ENCODE measurements at regions not wholly inside any gene's neighbourhood (a gene's known extent, or its start where the extent isn't known, plus 50 kb on each side); places are given as distances from the start of the nearest gene placed in this dataset.

DNA sequence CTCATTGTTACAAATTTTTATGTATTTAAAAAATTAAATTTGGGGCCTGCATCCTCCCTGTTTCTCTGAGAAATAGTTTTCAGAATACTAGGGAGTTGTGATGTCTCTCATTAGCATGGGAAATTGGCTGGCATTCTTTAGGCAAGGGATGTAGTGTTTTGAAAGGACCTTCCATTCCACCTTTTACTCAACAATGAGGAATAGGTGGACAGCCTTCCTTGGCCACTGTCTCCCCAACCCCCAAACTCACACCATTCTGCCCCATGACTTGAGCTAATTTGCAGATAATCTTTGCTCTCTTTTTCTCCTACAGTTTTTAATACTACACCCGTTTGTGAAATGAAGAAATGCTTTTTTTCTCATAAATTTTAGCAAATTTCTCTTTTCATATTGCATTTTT, 244.6 kb upstream of the SPRY2 start:
- Histone ChIP-seq H3K4me1 (ENCODE audit: control insufficient read depth, insufficient read depth, low read length) (peaks cover 2% of the 10 kb centered on the region), H3K36me3 (ENCODE audit: control insufficient read depth, insufficient read depth, low read length) (no peaks in the 10 kb centered on the region), H3K9me3 (ENCODE audit: control insufficient read depth, insufficient read depth, low read length) (no peaks in the 10 kb centered on the region), H3K27me3 (ENCODE audit: control insufficient read depth, insufficient read depth, low read length) (no peaks in the 10 kb centered on the region), H3K4me3 (ENCODE audit: low read depth, low read length) (no peak overlapping the region), H3K9ac (ENCODE audit: low read depth, low read length) (no peak overlapping the region)

DNA sequence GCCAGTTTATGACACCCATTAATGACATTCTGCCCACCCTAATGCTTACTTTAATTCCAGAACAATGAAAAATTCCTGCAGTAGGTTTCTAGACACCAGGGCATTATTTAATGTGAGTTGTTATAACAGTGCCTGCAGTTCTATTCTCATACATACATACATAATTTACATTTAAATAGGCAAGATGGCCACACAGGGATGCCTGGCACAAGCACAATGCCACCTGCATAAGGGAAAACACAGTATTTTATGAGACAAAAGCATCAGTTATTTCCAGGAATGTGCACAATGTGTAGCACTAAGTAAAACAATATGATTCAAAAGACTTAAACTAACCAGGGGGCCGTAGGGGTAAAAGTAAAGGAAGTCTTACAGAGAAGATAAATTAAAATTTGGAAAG, 243.9 kb upstream of the SPRY2 start:
- Histone ChIP-seq H3K36me3 (ENCODE audit: control insufficient read depth, insufficient read depth, low read length) (no peaks in the 10 kb centered on the region), H3K9me3 (ENCODE audit: control insufficient read depth, insufficient read depth, low read length) (no peaks in the 10 kb centered on the region), H3K4me1 (ENCODE audit: control insufficient read depth, insufficient read depth, low read length) (peaks cover 2% of the 10 kb centered on the region), H3K4me3 (ENCODE audit: low read depth, low read length) (no peak overlapping the region), H3K27me3 (ENCODE audit: control insufficient read depth, insufficient read depth, low read length) (no peaks in the 10 kb centered on the region), H3K9ac (ENCODE audit: low read depth, low read length) (no peak overlapping the region)

DNA sequence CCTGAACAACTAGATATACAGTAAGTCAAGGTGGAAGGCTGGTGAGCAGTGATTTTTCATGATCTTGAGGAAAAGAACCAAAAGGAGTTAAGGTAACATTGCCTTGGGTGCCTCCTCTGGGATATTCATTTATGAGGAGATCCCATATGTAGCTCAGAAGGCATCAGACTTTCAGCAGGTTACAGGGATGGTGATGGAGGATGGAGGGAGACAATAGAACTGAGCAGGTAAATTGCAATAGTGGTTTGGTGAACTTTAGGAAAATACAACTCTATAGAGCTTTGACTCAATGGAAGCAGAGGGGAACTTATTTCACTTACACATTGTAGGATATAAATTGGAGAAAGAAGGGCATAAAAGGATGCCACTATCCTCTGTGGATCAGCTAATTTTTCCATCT, 243.4 kb upstream of the SPRY2 start:
- H3K27me3 ChIP-seq (ENCODE audit: control insufficient read depth, insufficient read depth, low read length) = no peaks in the 10 kb centered on the region

DNA sequence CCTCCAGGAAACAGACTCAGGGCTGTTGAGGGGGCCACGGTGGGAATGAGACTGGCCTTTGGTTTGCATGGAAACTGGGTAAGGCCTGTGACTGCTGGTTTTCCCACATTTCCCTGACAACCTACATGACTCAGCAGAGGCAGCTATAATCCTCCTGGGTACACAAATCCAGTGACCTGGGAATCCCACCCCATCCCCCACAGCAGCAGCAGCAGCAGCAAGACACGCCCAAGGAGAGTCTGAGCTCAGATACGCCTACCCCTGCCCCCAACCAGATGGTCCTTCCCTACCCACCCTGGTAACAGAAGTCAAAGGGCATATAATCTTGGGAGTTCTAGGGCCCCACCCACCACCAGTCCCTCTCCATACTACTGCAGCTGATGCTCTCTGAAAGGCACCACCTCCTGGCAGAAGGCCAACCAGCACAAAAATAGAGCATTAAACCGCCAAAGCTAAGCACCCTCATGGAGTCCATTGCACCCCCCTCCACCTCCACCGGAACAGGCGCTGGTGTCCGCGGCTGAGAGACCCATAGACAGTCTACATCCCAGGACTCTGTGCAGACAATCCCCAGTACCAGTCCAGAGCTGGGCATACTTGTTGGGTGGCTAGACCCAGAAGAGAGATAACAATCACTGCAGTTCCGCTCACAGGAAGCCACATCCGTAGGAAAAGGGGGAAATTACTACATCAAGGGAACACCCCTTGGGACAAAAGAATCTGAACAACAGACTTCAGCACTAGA, 237.2 kb upstream of the SPRY2 start:
- H3K27me3 ChIP-seq (ENCODE audit: control insufficient read depth, insufficient read depth, low read length) = no peaks in the 10 kb centered on the region
- H3K4me1 ChIP-seq (ENCODE audit: control insufficient read depth, insufficient read depth, low read length) = no peaks in the 10 kb centered on the region
- no peaks in the 10 kb centered on the region for H3K36me3 ChIP-seq (ENCODE audit: control insufficient read depth, insufficient read depth, low read length)
- no peak overlapping the region for H3K9ac ChIP-seq (ENCODE audit: low read depth, low read length)
- no peaks in the 10 kb centered on the region for H3K9me3 ChIP-seq (ENCODE audit: control insufficient read depth, insufficient read depth, low read length)
- no peak overlapping the region for H3K4me3 ChIP-seq (ENCODE audit: low read depth, low read length)

More for the DNA sequence above, 243.4 kb upstream of the SPRY2 start:
- Histone ChIP-seq H3K4me1 (ENCODE audit: control insufficient read depth, insufficient read depth, low read length) (peaks cover 2% of the 10 kb centered on the region), H3K9me3 (ENCODE audit: control insufficient read depth, insufficient read depth, low read length) (no peaks in the 10 kb centered on the region), H3K9ac (ENCODE audit: low read depth, low read length) (no peak overlapping the region), H3K36me3 (ENCODE audit: control insufficient read depth, insufficient read depth, low read length) (no peaks in the 10 kb centered on the region), H3K4me3 (ENCODE audit: low read depth, low read length) (no peak overlapping the region)

DNA sequence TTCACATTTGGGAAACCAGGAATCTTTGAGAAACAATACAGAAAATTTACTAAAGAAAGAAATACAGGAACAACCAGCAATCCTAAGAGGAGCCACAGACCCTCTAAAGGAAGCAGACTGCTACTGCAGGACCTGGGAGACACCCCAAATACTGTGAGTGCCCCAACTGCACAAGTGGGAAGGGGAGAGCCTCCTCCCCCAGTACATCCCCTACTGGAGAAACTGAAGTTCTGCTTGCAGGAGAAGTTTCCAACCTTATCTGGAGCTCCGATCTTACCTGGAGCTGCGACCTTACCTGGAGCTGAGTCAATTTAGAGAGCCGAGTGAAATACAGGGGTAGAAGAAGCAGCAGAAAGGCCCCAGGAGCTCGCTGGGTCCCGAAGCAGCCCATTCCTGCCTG, 236.4 kb upstream of the SPRY2 start:
- Histone ChIP-seq H3K9ac (ENCODE audit: low read depth, low read length) (no peak overlapping the region), H3K27me3 (ENCODE audit: control insufficient read depth, insufficient read depth, low read length) (no peaks in the 10 kb centered on the region), H3K36me3 (ENCODE audit: control insufficient read depth, insufficient read depth, low read length) (no peaks in the 10 kb centered on the region), H3K4me1 (ENCODE audit: control insufficient read depth, insufficient read depth, low read length) (no peaks in the 10 kb centered on the region), H3K9me3 (ENCODE audit: control insufficient read depth, insufficient read depth, low read length) (no peaks in the 10 kb centered on the region), H3K4me3 (ENCODE audit: low read depth, low read length) (no peak overlapping the region)

DNA sequence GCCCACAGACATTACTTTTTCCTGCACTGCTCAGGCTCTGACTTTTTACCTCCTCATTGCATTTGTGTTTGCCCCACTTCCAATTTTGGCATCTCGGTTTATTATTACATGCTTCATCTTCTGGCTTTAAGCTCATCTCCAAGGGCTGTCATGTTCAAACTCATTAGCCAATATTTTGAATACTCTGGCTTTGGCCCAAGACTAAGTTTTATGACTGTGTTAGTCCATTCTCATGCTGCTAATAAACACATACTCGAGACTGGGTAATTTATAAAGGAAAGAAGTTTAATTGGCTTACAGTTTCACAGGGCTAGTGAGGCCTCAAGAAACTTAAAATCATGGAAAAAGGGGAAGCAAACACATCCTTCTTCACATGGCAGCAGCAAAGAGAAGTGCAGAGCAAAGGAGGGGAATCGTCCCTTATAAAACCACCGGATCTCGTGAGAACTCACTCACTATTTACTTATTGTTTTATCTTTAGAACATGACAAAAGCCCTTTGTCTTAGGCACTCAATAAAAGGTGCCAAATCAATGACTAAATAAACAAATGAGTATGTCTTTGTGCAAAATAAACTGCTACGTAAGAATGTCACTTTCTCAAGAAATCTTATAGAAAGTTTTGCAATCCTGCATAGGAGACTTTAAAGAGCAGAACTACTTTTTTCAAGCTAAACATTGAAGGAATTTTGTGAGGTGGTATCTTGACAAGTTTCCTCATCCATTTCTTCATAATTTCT, 233.4 kb upstream of the SPRY2 start:
- no peak overlapping the region for H3K9ac ChIP-seq (ENCODE audit: low read depth, low read length)
- H3K9me3 ChIP-seq (ENCODE audit: control insufficient read depth, insufficient read depth, low read length) = no peaks in the 10 kb centered on the region
- H3K4me3 ChIP-seq (ENCODE audit: low read depth, low read length) = no peak overlapping the region
- H3K36me3 ChIP-seq (ENCODE audit: control insufficient read depth, insufficient read depth, low read length) = no peaks in the 10 kb centered on the region
- H3K27me3 ChIP-seq (ENCODE audit: control insufficient read depth, insufficient read depth, low read length) = no peaks in the 10 kb centered on the region
- H3K4me1 ChIP-seq (ENCODE audit: control insufficient read depth, insufficient read depth, low read length) = no peaks in the 10 kb centered on the region

DNA sequence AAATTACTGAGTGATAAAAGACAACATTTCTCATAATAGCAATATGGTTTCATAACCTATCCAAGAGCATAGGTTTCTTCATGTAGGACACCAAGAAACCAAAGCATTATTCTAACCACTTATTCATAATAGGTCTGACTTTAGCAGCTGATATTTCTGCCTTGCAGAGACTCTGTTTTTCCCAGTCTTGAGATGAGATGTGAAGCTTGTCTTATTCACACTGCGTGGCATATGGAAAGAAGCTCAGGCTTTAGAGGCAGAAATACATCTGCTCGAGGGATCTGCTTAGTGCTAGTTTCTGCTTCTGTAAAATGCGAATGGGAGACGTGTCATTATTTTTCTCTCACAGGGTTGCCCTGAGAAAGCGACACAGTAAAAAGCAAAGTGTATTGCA, 232.0 kb upstream of the SPRY2 start:
- H3K4me1 ChIP-seq (ENCODE audit: control insufficient read depth, insufficient read depth, low read length) = no peaks in the 10 kb centered on the region
- H3K36me3 ChIP-seq (ENCODE audit: control insufficient read depth, insufficient read depth, low read length) = no peaks in the 10 kb centered on the region
- H3K9me3 ChIP-seq (ENCODE audit: control insufficient read depth, insufficient read depth, low read length) = no peaks in the 10 kb centered on the region
- H3K4me3 ChIP-seq (ENCODE audit: low read depth, low read length) = no peak overlapping the region
- no peaks in the 10 kb centered on the region for H3K27me3 ChIP-seq (ENCODE audit: control insufficient read depth, insufficient read depth, low read length)
- H3K9ac ChIP-seq (ENCODE audit: low read depth, low read length) = no peak overlapping the region

DNA sequence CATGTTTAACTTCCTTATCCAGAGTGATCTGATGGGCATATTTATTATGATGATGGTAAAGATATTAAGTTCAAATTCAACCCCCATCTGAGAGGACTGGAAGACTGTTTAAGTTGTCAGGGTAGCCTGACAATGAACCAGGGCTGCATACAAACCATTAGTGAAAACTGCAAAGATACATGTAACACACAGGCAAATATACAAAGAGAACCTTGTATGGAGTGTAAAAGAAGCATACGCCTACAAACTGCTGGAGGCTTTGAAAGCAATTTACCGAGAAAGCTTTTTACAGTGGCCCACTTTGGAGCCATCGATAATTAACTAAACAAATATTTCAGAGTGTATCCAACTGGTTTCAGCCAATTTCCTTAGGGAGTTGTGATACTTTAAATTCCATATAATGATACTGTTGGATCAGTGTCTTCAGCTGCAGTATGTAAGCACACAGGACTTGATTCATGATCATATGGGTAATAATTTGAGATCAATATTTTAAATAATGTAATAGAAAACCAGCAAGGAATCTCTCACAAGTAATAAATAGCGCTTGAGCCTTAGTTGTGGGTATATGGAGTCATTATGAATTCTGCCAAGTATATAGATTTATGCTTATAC, 231.5 kb upstream of the SPRY2 start:
- Histone ChIP-seq H3K4me3 (ENCODE audit: low read depth, low read length) (no peak overlapping the region), H3K9ac (ENCODE audit: low read depth, low read length) (no peak overlapping the region), H3K9me3 (ENCODE audit: control insufficient read depth, insufficient read depth, low read length) (no peaks in the 10 kb centered on the region), H3K27me3 (ENCODE audit: control insufficient read depth, insufficient read depth, low read length) (no peaks in the 10 kb centered on the region), H3K36me3 (ENCODE audit: control insufficient read depth, insufficient read depth, low read length) (no peaks in the 10 kb centered on the region), H3K4me1 (ENCODE audit: control insufficient read depth, insufficient read depth, low read length) (no peaks in the 10 kb centered on the region)

DNA sequence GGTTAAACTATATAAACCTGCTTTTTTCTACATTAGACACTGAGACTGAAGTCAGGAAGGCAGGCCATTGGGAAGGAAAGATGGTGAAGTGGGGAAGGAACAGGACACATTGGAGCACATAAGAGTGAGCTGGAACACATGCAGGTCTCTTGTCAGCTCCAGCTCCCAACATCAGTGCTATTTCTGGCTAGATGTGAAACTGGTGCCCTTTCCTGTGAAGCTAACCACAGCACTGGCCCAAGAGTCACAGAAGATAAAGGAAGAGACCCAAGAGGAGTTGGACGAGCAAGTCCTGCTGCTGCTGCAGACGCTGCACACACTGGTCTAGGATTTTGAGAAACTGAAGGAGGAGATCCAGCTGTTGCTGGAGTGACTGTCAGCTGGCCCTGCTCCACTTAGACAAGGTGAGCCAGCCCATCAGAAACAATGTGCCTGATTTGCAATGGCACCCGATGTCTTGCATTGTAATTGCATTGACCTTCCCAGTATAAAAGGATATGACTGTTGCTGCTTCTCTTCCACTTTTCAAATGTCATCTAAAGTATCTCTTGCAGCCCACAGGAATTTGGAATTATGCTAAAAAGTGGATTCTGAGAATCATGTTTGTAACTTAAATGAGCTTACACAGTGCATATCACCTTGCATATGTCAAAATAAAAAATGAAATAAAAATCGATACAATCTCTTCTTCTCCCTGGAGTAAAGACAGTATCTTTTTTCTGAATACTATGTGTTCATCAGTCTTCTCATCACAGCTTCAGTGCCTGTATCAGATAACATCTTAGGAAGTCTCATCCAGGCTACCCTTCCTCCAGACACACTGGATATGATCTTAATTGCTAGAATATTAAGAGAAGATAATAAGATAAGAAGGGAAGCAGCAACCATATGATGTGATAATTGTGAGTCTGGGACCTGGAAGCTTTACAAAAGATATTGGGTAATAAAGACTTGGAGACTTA, 230.7 kb upstream of the SPRY2 start:
- H3K4me1 ChIP-seq (ENCODE audit: control insufficient read depth, insufficient read depth, low read length) = no peaks in the 10 kb centered on the region
- no peaks in the 10 kb centered on the region for H3K27me3 ChIP-seq (ENCODE audit: control insufficient read depth, insufficient read depth, low read length)
- no peak overlapping the region for H3K4me3 ChIP-seq (ENCODE audit: low read depth, low read length)
- no peaks in the 10 kb centered on the region for H3K36me3 ChIP-seq (ENCODE audit: control insufficient read depth, insufficient read depth, low read length)
- H3K9ac ChIP-seq (ENCODE audit: low read depth, low read length) = no peak overlapping the region
- H3K9me3 ChIP-seq (ENCODE audit: control insufficient read depth, insufficient read depth, low read length) = no peaks in the 10 kb centered on the region

DNA sequence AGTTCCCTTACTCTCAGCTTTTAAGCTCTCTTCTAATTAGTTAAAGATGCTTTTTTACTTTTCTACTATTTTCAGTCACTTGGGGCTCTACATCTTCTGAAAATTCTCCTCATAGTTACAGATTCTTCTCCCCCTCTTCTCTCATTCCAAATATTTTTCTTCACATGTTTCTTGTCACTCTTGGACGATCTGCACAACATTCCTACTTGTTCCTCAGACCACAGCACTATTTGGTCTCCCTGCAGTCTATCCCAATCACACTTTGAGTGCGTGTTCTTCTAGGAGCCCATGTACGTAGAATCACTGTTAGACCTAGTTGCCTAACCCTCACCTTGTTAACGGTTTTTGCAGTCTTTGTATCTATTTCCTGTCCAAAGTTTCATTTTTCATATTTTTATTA, 222.5 kb upstream of the SPRY2 start:
- Histone ChIP-seq H3K36me3 (ENCODE audit: control insufficient read depth, insufficient read depth, low read length) (no peaks in the 10 kb centered on the region), H3K9me3 (ENCODE audit: control insufficient read depth, insufficient read depth, low read length) (no peaks in the 10 kb centered on the region), H3K4me3 (ENCODE audit: low read depth, low read length) (no peak overlapping the region), H3K27me3 (ENCODE audit: control insufficient read depth, insufficient read depth, low read length) (no peaks in the 10 kb centered on the region), H3K4me1 (ENCODE audit: control insufficient read depth, insufficient read depth, low read length) (no peaks in the 10 kb centered on the region), H3K9ac (ENCODE audit: low read depth, low read length) (no peak overlapping the region)

DNA sequence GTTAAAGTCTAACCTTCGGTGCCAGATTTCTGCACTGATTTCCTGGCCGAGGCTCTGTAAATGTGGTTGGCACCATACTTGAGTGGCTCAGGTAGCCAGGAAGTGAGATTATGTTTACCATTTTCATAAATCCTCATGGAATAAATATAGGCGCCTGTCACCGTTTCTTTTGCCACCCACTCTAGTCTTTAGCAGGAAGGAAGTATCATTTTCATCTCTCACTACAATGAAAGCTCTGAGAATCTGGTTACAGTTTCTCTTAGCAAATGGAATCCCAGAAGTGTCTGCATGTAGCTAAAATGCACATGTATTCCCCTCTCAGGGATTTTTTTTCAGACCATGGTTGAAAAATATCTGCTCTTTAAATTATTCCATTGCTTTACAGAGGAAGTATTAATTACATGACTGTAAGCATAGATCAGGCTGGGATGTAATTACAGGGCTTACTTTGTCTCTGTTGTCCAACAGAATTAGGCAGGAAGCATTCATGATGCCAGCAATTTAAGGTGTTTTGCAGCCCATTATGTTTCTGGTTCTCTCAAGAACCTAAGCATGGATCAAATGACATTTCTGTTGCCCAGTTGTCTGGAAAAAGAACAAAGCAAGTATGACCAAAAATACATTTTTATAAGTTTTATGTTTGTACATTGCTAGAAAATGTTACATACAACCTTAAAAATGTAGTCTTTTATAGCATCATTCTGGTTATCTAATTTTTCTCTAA, 221.7 kb upstream of the SPRY2 start:
- no peaks in the 10 kb centered on the region for H3K36me3 ChIP-seq (ENCODE audit: control insufficient read depth, insufficient read depth, low read length)
- H3K4me3 ChIP-seq (ENCODE audit: low read depth, low read length) = no peak overlapping the region
- no peaks in the 10 kb centered on the region for H3K27me3 ChIP-seq (ENCODE audit: control insufficient read depth, insufficient read depth, low read length)
- H3K9ac ChIP-seq (ENCODE audit: low read depth, low read length) = no peak overlapping the region
- H3K4me1 ChIP-seq (ENCODE audit: control insufficient read depth, insufficient read depth, low read length) = no peaks in the 10 kb centered on the region
- no peaks in the 10 kb centered on the region for H3K9me3 ChIP-seq (ENCODE audit: control insufficient read depth, insufficient read depth, low read length)
